Large intestine (tissue), 3 donors: ENCODE measurements at regions not wholly inside any gene's neighbourhood (a gene's known extent, or its start where the extent isn't known, plus 50 kb on each side); places are given as distances from the start of the nearest gene placed in this dataset.

Experiments
- DNase-seq, 2 donors: peaks; one replicate each; pipeline versions ENCODE4 v3.0.0 to v3.0.0-alpha.2; 2013
- H3K27ac ChIP-seq: one replicate; pipeline ENCODE4 v1.5.1; 2013; ENCODE audit warnings: low read length
- H3K27me3 ChIP-seq: 2 replicates; pipeline ENCODE4 v1.6.1; 2013; ENCODE audit warnings: low read length; ENCODE audit not compliant: control insufficient read depth, insufficient read depth
- H3K36me3 ChIP-seq: 2 replicates; pipeline ENCODE4 v1.6.1; 2013; ENCODE audit warnings: low read length; ENCODE audit not compliant: control insufficient read depth, insufficient read depth
- H3K4me1 ChIP-seq: one replicate; pipeline ENCODE4 v1.6.1; 2013; ENCODE audit warnings: low read length; ENCODE audit not compliant: control insufficient read depth, insufficient read depth
- H3K4me3 ChIP-seq: one replicate; pipeline ENCODE4 v1.5.1; 2013; ENCODE audit warnings: low read length
- H3K9me3 ChIP-seq: one replicate; pipeline ENCODE4 v1.6.1; 2013; ENCODE audit warnings: mild to moderate bottlenecking, low read depth, low read length, moderate library complexity; ENCODE audit not compliant: control insufficient read depth
- WGBS: methylation state at CpG from one replicate; pipeline ENCODE4 v1.1.5; 2013; ENCODE audit warnings: low lambda C conversion rate; ENCODE audit not compliant: insufficient coverage; 5-methylcytosine and 5-hydroxymethylcytosine counted together

DNA sequence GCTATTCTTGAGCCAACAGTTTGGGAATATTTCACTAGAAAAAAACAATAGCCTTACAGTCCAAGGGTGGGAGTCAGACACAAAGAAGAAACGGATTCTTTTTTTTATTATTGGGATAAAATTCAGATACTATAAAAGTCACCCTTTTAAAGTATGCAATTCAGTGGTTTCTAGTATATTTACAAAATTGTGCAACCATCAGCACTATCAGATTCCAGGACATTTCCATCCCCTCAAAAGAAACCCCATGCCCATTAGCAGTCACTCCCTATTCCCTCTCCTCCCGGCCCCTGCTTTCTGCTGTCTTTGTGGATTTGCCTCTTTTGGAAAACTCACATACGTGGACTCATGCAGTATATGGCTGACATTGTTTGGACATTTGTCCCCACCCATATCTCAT, 134.4 kb downstream of the C16orf95 start:
- Histone ChIP-seq H3K4me1 (no peaks in the 10 kb centered on the region), H3K9me3 (peaks cover 7% of the 10 kb centered on the region), H3K4me3 (no peak overlapping the region), H3K27ac (no peak overlapping the region), H3K36me3 (no peaks in the 10 kb centered on the region), H3K27me3 (peaks cover 8% of the 10 kb centered on the region)
- no peak for DNase-seq
- WGBS = 75% methylated on average over 1 of the region's 3 CpGs

DNA sequence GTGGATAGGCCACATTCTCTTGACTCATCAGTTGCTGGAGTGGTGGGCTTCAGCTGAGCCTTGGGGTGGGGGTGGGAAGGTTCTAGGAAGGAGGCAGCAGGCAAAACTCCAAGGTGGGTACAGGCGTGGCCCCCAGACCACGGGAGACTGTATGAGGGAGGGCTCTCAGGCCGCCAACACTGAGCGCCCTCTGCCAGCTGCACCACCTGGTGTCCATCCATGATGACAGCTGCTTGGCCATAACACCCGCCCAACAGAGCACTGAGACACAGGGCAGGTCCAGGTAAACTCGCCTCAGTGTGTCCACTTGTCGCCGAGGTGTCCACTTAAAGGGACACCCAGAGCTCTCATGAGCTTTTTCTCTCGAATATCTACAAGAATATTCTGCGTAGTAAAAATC, 133.5 kb downstream of the C16orf95 start:
- Histone ChIP-seq H3K4me1 (no peaks in the 10 kb centered on the region), H3K36me3 (no peaks in the 10 kb centered on the region), H3K4me3 (no peak overlapping the region), H3K27ac (no peak overlapping the region), H3K9me3 (peaks cover 12% of the 10 kb centered on the region), H3K27me3 (peaks cover 4% of the 10 kb centered on the region)
- no peak for DNase-seq
- WGBS = 100% methylated on average over 1 of the region's 10 CpGs

- Histone ChIP-seq H3K4me1 (no peaks in the 10 kb centered on the region), H3K27ac (no peak overlapping the region), H3K9me3 (peaks cover 12% of the 10 kb centered on the region), H3K4me3 (no peak overlapping the region), H3K36me3 (no peaks in the 10 kb centered on the region), H3K27me3 (no peaks in the 10 kb centered on the region)
- no peak for DNase-seq
- no CpG with 5 or more reads among the region's 8 CpGs for WGBS
These were observed 131.9 kb downstream of the C16orf95 start for GRCh38 chr16:87185308-87185707.

- WGBS = no CpG with 5 or more reads among the region's 19 CpGs
- H3K27ac ChIP-seq = no peak overlapping the region
- no peaks in the 10 kb centered on the region for H3K27me3 ChIP-seq
- DNase-seq = no peak
- peaks cover 12% of the 10 kb centered on the region for H3K9me3 ChIP-seq
- no peaks in the 10 kb centered on the region for H3K36me3 ChIP-seq
- no peaks in the 10 kb centered on the region for H3K4me1 ChIP-seq
- H3K4me3 ChIP-seq = no peak overlapping the region
These were observed 131.2 kb downstream of the C16orf95 start for GRCh38 chr16:87185983-87186382.

- no CpG with 5 or more reads among the region's 17 CpGs for WGBS
- Histone ChIP-seq H3K27me3 (no peaks in the 10 kb centered on the region), H3K4me3 (no peak overlapping the region), H3K9me3 (peaks cover 12% of the 10 kb centered on the region), H3K36me3 (no peaks in the 10 kb centered on the region), H3K4me1 (no peaks in the 10 kb centered on the region), H3K27ac (no peak overlapping the region)
- DNase-seq = no peak
These were observed 130.7 kb downstream of the C16orf95 start for GRCh38 chr16:87186446-87186845.

- DNase-seq = no peak
- WGBS = 60% methylated on average over 1 of the region's 11 CpGs
- Histone ChIP-seq H3K9me3 (peaks cover 12% of the 10 kb centered on the region), H3K27me3 (no peaks in the 10 kb centered on the region), H3K27ac (no peak overlapping the region), H3K4me3 (no peak overlapping the region), H3K4me1 (no peaks in the 10 kb centered on the region), H3K36me3 (no peaks in the 10 kb centered on the region)
These were observed 130.2 kb downstream of the C16orf95 start for GRCh38 chr16:87186876-87187533.

DNA sequence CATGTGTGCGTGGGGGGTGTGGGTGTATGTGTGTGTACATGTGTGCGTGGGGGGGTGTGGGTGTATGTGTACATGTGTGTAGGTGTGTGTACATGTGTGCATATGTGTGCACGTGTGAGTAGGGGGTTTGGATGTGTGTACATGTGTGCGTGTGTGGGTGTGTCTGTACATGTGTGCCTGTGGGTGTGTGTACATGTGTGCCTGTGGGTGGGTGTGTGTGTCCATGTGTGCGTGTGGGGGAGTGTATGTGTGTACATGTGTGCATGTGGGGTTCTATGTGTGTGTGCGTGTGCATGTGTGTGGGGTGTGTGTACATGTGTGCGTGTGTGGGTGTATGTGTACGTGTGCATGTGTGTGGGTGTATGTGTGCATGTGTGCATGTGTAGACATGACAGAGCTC, 129.1 kb downstream of the C16orf95 start:
- Histone ChIP-seq H3K27ac (no peak overlapping the region), H3K27me3 (no peaks in the 10 kb centered on the region), H3K4me3 (no peak overlapping the region), H3K9me3 (peaks cover 12% of the 10 kb centered on the region), H3K36me3 (no peaks in the 10 kb centered on the region), H3K4me1 (no peaks in the 10 kb centered on the region)
- no CpG with 5 or more reads among the region's 8 CpGs for WGBS
- DNase-seq = no peak

DNA sequence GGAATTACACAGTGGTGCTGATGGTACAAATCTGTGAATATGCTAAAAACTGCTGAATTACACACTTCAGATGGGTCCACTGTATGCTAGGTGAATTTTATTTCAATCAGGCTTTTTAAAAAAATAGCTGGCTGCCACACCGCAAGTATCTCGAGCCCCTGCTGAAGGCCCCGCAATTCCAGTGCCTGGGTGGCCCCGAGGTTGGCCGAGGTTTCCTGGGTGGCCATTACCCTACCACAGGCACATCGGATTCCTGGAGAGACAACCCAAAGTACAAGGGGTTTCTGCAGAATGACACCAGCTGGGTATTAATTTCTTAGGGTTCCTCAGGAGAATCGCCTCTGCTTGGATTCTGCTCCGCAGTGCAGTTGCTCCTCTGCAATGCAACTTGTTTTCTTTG, 127.8 kb downstream of the C16orf95 start:
- Histone ChIP-seq H3K27me3 (no peaks in the 10 kb centered on the region), H3K4me1 (no peaks in the 10 kb centered on the region), H3K4me3 (no peak overlapping the region), H3K27ac (no peak overlapping the region), H3K36me3 (no peaks in the 10 kb centered on the region), H3K9me3 (peaks cover 12% of the 10 kb centered on the region)
- WGBS = no CpG with 5 or more reads among the region's 8 CpGs
- no peak for DNase-seq

DNA sequence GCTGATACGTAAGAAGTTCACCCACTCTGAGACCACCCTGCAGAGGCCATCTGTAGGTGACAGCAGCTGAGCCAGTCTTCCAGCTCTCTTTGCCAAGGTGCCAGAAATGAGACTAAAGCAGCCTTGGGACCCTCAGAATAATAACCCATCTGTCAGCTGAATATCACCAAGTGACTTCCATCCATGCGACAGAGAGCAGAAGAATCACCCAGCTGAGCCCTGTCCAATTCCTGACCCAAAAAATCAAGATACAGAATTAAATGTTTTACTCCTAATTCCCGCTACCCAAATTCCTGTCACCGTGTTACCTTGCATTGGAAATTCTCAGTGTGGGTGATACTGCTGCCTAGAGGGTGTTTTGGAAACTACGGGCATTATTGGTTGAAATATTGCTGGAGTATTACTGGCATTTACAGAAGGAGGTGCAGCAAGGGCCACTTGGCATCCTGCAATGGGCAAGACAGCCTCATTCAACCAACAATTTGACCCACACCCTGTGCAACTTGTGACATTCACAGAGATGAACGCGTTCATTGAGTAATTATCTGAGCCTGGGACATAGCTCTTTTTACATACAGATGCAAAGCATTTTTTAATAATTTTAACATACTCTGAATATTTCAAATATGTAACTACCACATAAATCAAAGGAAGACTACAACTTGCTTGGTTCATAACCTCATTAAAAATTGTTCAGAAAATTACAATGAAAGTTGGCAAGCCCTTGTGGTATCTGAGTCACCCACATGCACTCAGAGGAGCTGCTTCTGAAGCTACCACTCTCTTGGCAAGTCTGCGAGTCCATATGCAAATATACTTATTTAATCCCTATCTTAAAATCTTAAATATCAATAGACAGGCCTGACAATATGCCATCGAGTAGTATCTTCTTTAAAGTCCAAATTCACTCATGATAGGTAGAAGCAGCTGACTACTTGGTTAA, 126.6 kb downstream of the C16orf95 start:
- H3K27ac ChIP-seq = no peak overlapping the region
- H3K4me3 ChIP-seq = no peak overlapping the region
- no peaks in the 10 kb centered on the region for H3K27me3 ChIP-seq
- DNase-seq = no peak
- peaks cover 12% of the 10 kb centered on the region for H3K9me3 ChIP-seq
- H3K4me1 ChIP-seq = no peaks in the 10 kb centered on the region
- H3K36me3 ChIP-seq = no peaks in the 10 kb centered on the region
- 100% methylated on average over 2 of the region's 9 CpGs for WGBS

GRCh38 chr16:87192452-87193073, 124.6 kb downstream of the C16orf95 start:
- peaks cover 7% of the 10 kb centered on the region for H3K9me3 ChIP-seq
- no peaks in the 10 kb centered on the region for H3K36me3 ChIP-seq
- 80% methylated on average over 1 of the region's 16 CpGs for WGBS
- no peak overlapping the region for H3K27ac ChIP-seq
- DNase-seq = no peak
- H3K4me3 ChIP-seq = no peak overlapping the region
- no peaks in the 10 kb centered on the region for H3K4me1 ChIP-seq
- no peaks in the 10 kb centered on the region for H3K27me3 ChIP-seq
